Thyroid gland (tissue), 4 donors: ENCODE measurements at regions not wholly inside any gene's neighbourhood (a gene's known extent, or its start where the extent isn't known, plus 50 kb on each side); places are given as distances from the start of the nearest gene placed in this dataset.
"Not testable (repeated sequence)": the region's sequence is repeated elsewhere in the genome, so short reads cannot be mapped to it uniquely, and the experiment has no call there.

Experiments
- CTCF ChIP-seq, 6 experiments: fragments of 200-600 bp in 3 of 6; fragments of 450-650 bp in 3 of 6; sonication (generic) in 3 of 6; IDR thresholded peaks; one replicate each; pipeline ENCODE4 v1.5.1; 2016 to 2019; ENCODE audit warnings: antibody characterized with exemption in 6 of 6, mild to moderate bottlenecking in 2 of 6, inconsistent platforms in 1 of 6, moderate library complexity in 1 of 6
- POLR2A ChIP-seq, 2 donors: fragments of 450-650 bp; IDR thresholded peaks; one replicate each; pipeline ENCODE4 v1.6.1; 2017; ENCODE audit warnings: antibody characterized with exemption in 2 of 2, mild to moderate bottlenecking in 2 of 2, moderate library complexity in 1 of 2

- not testable (repeated sequence) for TF ChIP-seq POLR2A, CTCF (IDR thresholded peaks at IDR 0.05)
These were observed 262.4 kb upstream of the PLGLB2 start for GRCh38 chr2:87485455-87485854.
